Lung (tissue), 11 donors: ENCODE measurements at regions not wholly inside any gene's neighbourhood (a gene's known extent, or its start where the extent isn't known, plus 50 kb on each side); places are given as distances from the start of the nearest gene placed in this dataset.

ENCODE experiments used
- ATAC-seq: fragments of 200-7000 bp; cut with Tn5 transposase; one replicate; pipeline ENCODE4 v1.9.1; 2020; ENCODE audit warnings: moderate number of reproducible peaks; ENCODE audit not compliant: insufficient read depth, low FRiP score
- DNase-seq, 3 donors: peaks; one replicate each; pipeline ENCODE4 v3.0.0-alpha.2; 2013 to 2017
- H3K27ac ChIP-seq, 2 donors: one replicate each; pipeline ENCODE4 v1.5.1; 2013; ENCODE audit warnings: mild to moderate bottlenecking in 2 of 2, moderate library complexity in 2 of 2, control low read depth in 1 of 2, inconsistent platforms in 1 of 2, low read depth in 1 of 2, low read length in 1 of 2
- H3K27me3 ChIP-seq, 3 donors: one replicate each; pipeline ENCODE4 v1.5.1; 2013; ENCODE audit warnings: low read length in 2 of 3; ENCODE audit not compliant: control insufficient read depth in 3 of 3, insufficient read depth in 3 of 3
- H3K36me3 ChIP-seq, 4 donors: one replicate each; pipeline ENCODE4 v1.5.1; 2013; ENCODE audit warnings: low read length in 4 of 4, mild to moderate bottlenecking in 1 of 4, moderate library complexity in 1 of 4; ENCODE audit not compliant: control insufficient read depth in 4 of 4, insufficient read depth in 4 of 4
- H3K4me1 ChIP-seq, 5 donors: one replicate each; pipeline ENCODE4 v1.5.1; 2013; ENCODE audit warnings: low read length in 5 of 5, mild to moderate bottlenecking in 2 of 5, moderate library complexity in 1 of 5; ENCODE audit not compliant: control insufficient read depth in 5 of 5, insufficient read depth in 5 of 5
- H3K4me3 ChIP-seq: one replicate; pipeline ENCODE4 v1.5.1; 2013; ENCODE audit warnings: mild to moderate bottlenecking, control low read depth, moderate library complexity
- H3K9ac ChIP-seq, 2 donors: one replicate each; pipeline ENCODE4 v1.5.1; 2013; ENCODE audit warnings: low read length in 2 of 2, control low read depth in 1 of 2; ENCODE audit not compliant: insufficient read depth in 1 of 2
- H3K9me3 ChIP-seq, 4 donors: one replicate each; pipeline ENCODE4 v1.5.1; 2013; ENCODE audit warnings: low read length in 3 of 4, mild to moderate bottlenecking in 1 of 4, moderate library complexity in 1 of 4; ENCODE audit not compliant: control insufficient read depth in 4 of 4, insufficient read depth in 3 of 4
- CTCF ChIP-seq: IDR thresholded peaks from 2 replicates; pipeline ENCODE4 v1.5.1; 2012; ENCODE audit warnings: mild to moderate bottlenecking; ENCODE audit errors: control extremely low read depth, extremely low read depth
- WGBS, 2 donors: extraction: QIAGEN DNeasy Blood & Tissue Kit; methylation state at CpG; one replicate each; pipeline ENCODE4 v1.1.7; 2013; 5-methylcytosine and 5-hydroxymethylcytosine counted together
- donor health status: control.
- donor health status: control.
- donor health status: Bipolar disorder and iron deficiency.
- donor health status: healthy.
- donor health status: DM: yes; HTN: yes; CAD: no.

GRCh38 chr10:120996456-120997034, 145.4 kb downstream of the WDR11 start:
- H3K27ac ChIP-seq = no peak overlapping the region
- no peaks in the 10 kb centered on the region for H3K27me3 ChIP-seq
- WGBS, 2 donors = 57 to 82% methylated on average over 9 of the region's 9 CpGs
- no peak for ATAC-seq
- no peaks in the 10 kb centered on the region for H3K36me3 ChIP-seq
- peaks cover 0 to 9% (median 0%) of the 10 kb centered on the region in 5 donors for H3K4me1 ChIP-seq
- peaks cover 0 to 7% (median under 1%) of the 10 kb centered on the region in 4 donors for H3K9me3 ChIP-seq
- no peak for TF ChIP-seq CTCF
- no peak overlapping the region for H3K4me3 ChIP-seq
- no peak for DNase-seq
- H3K9ac ChIP-seq = no peak overlapping the region

GRCh38 chr10:120997313-120997712, 146.2 kb downstream of the WDR11 start:
- WGBS, 2 donors = 29 to 70% methylated on average over 1 of the region's 1 CpG
- Histone ChIP-seq H3K4me1 (peaks cover 0 to 9% (median 0%) of the 10 kb centered on the region in 5 donors), H3K36me3 (no peaks in the 10 kb centered on the region), H3K27ac (no peak overlapping the region), H3K4me3 (no peak overlapping the region), H3K9me3 (peaks cover 0 to 7% (median 0%) of the 10 kb centered on the region in 4 donors), H3K9ac (no peak overlapping the region), H3K27me3 (no peaks in the 10 kb centered on the region)
- ATAC-seq (no peak), DNase-seq (no peak)
- TF ChIP-seq CTCF = no peak

- Histone ChIP-seq H3K27ac (no peak overlapping the region), H3K36me3 (no peaks in the 10 kb centered on the region), H3K27me3 (no peaks in the 10 kb centered on the region), H3K9me3 (peaks cover 0 to 7% (median 0%) of the 10 kb centered on the region in 4 donors), H3K4me1 (peaks cover 0 to 9% (median 0%) of the 10 kb centered on the region in 5 donors), H3K9ac (no peak overlapping the region), H3K4me3 (no peak overlapping the region)
- WGBS, 2 donors = 76 to 87% methylated on average over 3 of the region's 3 CpGs
- DNase-seq (no peak), ATAC-seq (no peak)
- no peak for TF ChIP-seq CTCF
These were observed 146.6 kb downstream of the WDR11 start for GRCh38 chr10:120997756-120998155.

- H3K27me3 ChIP-seq = no peaks in the 10 kb centered on the region
- peaks cover 0 to 9% (median 0%) of the 10 kb centered on the region in 5 donors for H3K4me1 ChIP-seq
- no peak for ATAC-seq
- H3K27ac ChIP-seq = no peak overlapping the region
- H3K36me3 ChIP-seq = no peaks in the 10 kb centered on the region
- H3K9ac ChIP-seq = no peak overlapping the region
- DNase-seq = no peak
- 58 to 76% methylated on average over 5 of the region's 5 CpGs for WGBS, 2 donors
- H3K9me3 ChIP-seq = peaks cover 0 to 7% (median 2%) of the 10 kb centered on the region in 4 donors
- no peak overlapping the region for H3K4me3 ChIP-seq
- no peak for TF ChIP-seq CTCF
These were observed 147.1 kb downstream of the WDR11 start for GRCh38 chr10:120998251-120998650.
